Activated naive CD8-positive, alpha-beta T cell (primary cell): ENCODE measurements at regions not wholly inside any gene's neighbourhood (a gene's known extent, or its start where the extent isn't known, plus 50 kb on each side); places are given as distances from the start of the nearest gene placed in this dataset.

Source experiments
- H3K27ac Mint-ChIP-seq: one replicate; pipeline ENCODE4 v1.8.0; 2021; ENCODE audit warnings: mixed read lengths
- H3K27me3 Mint-ChIP-seq: one replicate; pipeline ENCODE4 v1.8.0; 2021; ENCODE audit warnings: mixed read lengths
- H3K36me3 Mint-ChIP-seq: one replicate; pipeline ENCODE4 v1.8.0; 2021; ENCODE audit warnings: mixed read lengths
- H3K4me1 Mint-ChIP-seq: one replicate; pipeline ENCODE4 v1.8.0; 2021; ENCODE audit warnings: low read depth, mixed read lengths
- H3K4me3 Mint-ChIP-seq: one replicate; pipeline ENCODE4 v1.8.0; 2021; ENCODE audit warnings: mild to moderate bottlenecking, mixed read lengths
- H3K9me3 Mint-ChIP-seq: one replicate; pipeline ENCODE4 v1.8.0; 2021; ENCODE audit warnings: low read depth, mixed read lengths

DNA sequence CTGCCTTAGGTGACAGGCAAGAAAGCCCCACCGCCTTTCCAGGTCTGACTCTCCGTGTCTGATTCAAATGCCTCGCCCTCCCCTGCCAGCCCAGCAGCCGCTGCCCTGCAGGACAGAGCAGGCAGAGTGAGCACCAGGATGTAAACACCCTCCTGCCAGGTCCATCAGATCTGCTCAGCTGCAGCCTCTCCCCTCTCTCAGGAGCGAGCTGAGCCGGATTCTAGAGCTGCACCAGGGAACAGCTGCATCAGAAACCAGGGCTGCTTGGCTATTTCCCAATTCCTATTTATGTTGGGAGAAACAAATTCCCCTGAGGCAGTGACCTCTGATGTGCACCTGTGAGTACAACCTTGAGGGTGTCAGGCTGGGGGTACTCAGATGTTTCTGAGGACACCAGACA lies 121.5 kb upstream of the ZMIZ1 start:
- Mint-ChIP-seq H3K4me3 (no peak overlapping the region), H3K9me3 (no peaks in the 10 kb centered on the region), H3K27me3 (no peaks in the 10 kb centered on the region), H3K4me1 (peaks cover 9% of the 10 kb centered on the region), H3K36me3 (peaks cover 2% of the 10 kb centered on the region), H3K27ac (no peak overlapping the region)

DNA sequence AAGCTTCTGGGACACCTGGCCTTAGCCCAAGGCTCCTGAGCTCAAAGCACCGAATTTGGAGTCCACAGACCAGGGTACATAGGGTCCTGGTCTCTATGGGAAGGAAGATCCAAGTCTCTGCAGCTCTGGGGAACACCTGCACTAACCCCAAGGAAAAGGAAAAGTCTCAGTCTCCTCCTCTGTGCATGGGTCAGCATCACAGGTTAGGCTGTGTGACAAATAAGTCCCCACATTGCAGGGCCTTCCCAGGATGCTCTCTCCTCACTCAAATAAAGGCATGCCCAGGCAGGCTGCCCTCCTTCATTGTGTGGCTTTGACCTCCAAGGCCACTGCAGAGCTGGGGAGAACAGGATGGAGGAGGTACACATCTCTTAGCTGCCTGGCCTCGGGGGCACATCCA lies 121.0 kb upstream of the ZMIZ1 start:
- peaks cover 2% of the 10 kb centered on the region for H3K36me3 Mint-ChIP-seq
- H3K9me3 Mint-ChIP-seq = no peaks in the 10 kb centered on the region
- peaks cover 9% of the 10 kb centered on the region for H3K4me1 Mint-ChIP-seq
- no peak overlapping the region for H3K4me3 Mint-ChIP-seq
- H3K27ac Mint-ChIP-seq = no peak overlapping the region
- H3K27me3 Mint-ChIP-seq = no peaks in the 10 kb centered on the region

DNA sequence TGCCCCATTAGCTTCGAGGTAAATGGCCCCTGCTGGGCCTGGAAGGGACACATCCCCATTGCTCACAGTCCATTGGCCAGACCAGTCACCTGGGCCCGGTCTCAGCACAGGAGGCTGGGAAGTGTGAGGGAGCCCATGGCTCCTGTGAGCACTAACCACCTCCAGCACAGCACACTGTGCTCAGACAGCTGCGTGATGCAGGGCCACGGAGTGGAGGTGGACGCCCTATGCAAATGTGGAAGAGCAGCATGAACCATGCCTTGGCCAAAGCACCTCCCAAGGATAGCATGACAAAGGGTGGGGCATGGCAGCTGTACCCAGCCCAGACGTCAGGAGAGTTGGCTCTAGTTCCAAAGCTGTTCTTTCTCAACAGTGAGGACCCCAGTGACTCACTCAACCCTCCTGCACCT lies 120.1 kb upstream of the ZMIZ1 start:
- no peak overlapping the region for H3K4me3 Mint-ChIP-seq
- H3K27me3 Mint-ChIP-seq = no peaks in the 10 kb centered on the region
- no peaks in the 10 kb centered on the region for H3K9me3 Mint-ChIP-seq
- no peak overlapping the region for H3K27ac Mint-ChIP-seq
- peaks cover 9% of the 10 kb centered on the region for H3K4me1 Mint-ChIP-seq
- H3K36me3 Mint-ChIP-seq = no peaks in the 10 kb centered on the region

DNA sequence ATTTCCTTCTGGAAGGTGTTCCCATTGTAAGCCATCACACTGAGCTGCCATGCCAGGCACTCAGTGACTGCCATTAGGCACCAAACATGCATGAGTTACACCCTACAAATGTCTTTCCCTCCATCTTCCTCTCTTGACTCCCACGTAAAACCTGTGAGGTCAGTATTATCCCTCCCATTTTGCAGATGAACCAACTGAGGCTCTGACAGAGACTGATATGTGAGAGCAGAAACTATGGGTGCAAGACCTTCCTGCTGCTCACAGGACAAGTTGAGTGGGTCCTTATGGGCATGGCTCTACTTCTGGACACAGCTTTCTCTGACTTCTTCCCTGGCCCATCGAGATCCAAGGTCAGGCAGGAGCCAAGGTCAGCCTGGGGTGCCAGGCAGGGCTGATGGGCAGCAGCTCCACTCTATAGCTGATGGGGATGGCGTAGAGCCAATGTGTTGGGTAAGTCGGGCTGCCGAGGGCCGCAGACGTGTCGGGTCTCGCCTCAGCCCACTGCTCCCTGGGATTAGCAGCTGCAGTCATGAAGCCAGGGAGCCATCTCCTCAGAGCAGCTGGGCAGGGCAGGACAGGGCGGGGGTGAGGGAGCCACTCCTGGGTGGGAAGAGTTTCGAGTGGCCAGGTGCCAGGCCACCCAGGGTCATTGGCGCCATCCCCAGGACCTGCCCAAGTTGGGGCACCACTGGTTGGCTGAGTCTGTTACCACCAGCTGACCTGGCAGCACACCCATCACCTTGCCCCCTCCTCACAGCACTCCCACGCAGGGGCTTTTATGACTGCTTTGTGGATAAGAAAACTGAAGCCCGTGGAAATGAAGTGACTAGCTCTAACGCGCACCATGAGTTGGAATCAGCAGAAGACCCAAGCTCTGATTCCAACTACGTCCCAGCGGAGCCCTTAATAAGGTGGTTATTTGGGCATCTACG lies 117.8 kb upstream of the ZMIZ1 start:
- no peak overlapping the region for H3K4me3 Mint-ChIP-seq
- H3K36me3 Mint-ChIP-seq = no peaks in the 10 kb centered on the region
- no peaks in the 10 kb centered on the region for H3K27me3 Mint-ChIP-seq
- no peaks in the 10 kb centered on the region for H3K4me1 Mint-ChIP-seq
- H3K9me3 Mint-ChIP-seq = no peaks in the 10 kb centered on the region
- H3K27ac Mint-ChIP-seq = no peak overlapping the region

DNA sequence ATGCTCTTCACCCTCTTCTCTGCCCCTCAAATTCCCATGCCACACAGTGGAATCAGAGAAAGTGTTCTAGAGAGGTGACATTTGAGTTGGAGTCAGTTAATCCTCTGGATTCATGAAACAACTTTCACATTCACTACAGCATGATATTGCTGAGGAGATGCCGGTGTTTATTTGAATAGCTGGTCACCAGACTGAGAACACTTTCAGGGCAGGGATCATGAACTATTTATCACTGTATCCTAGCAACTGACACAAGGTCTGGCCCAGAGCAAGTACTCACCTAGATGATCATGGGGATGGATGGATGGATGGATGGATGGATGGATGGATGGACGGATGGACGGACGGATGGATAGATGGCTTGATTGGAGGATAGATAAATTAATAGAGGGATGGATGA lies 116.7 kb upstream of the ZMIZ1 start:
- Mint-ChIP-seq H3K27ac (no peak overlapping the region), H3K9me3 (no peaks in the 10 kb centered on the region), H3K36me3 (no peaks in the 10 kb centered on the region), H3K27me3 (no peaks in the 10 kb centered on the region), H3K4me3 (no peak overlapping the region), H3K4me1 (no peaks in the 10 kb centered on the region)

DNA sequence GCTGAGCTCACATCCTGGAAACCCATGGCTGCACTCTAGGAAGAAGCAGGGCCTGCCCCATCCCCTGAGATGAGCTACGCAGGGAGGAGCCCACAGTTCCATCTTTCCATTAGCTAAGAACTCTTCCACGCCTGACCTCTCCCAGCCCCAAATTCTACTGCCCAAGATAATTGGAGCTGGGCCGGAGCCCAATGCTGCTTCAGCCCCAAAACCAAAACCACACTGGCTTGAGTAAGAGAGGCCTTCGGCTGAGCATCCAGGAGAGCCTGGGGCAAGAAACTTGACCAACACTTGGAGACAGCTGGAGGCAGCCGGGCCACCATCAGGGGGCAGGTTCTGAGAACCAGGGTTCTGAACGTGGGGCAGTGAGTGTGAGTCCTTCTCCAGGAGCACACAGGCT lies 116.1 kb upstream of the ZMIZ1 start:
- Mint-ChIP-seq H3K9me3 (no peaks in the 10 kb centered on the region), H3K4me3 (no peak overlapping the region), H3K27me3 (no peaks in the 10 kb centered on the region), H3K36me3 (no peaks in the 10 kb centered on the region), H3K4me1 (no peaks in the 10 kb centered on the region), H3K27ac (no peak overlapping the region)

DNA sequence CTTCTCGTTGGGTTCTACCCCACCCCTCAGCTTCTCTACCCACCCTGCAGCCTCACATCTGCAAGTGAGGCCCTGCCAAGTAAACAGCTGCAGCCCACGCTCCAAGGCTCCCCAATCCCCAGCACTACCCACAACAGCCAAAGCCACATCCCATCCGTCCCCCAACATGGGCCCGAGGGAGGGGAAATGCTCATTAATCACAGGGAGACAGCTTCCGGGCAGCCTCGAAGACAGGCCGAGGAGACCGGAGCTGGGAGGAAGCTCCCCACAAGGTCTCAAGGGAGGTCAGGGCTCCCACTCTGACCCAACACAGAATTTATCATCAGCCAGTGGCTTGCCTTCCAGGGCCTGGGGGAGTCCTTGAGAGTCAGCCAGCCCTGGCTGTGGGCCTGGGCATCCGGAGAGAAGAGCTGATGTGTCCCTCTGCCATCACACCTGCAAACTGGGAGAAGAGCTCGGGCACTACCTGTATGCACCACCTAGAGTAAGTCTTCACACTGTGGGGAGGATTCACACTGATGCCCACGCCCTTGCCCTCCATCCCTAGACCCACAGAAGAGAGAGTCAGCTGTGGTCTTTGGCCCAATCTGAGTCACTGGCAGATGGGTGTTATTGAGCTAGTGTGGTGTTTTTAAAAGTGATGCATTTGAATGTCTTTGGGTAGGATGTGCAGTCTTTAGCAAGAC lies 115.5 kb upstream of the ZMIZ1 start:
- H3K27ac Mint-ChIP-seq = no peak overlapping the region
- no peaks in the 10 kb centered on the region for H3K27me3 Mint-ChIP-seq
- H3K4me3 Mint-ChIP-seq = no peak overlapping the region

DNA sequence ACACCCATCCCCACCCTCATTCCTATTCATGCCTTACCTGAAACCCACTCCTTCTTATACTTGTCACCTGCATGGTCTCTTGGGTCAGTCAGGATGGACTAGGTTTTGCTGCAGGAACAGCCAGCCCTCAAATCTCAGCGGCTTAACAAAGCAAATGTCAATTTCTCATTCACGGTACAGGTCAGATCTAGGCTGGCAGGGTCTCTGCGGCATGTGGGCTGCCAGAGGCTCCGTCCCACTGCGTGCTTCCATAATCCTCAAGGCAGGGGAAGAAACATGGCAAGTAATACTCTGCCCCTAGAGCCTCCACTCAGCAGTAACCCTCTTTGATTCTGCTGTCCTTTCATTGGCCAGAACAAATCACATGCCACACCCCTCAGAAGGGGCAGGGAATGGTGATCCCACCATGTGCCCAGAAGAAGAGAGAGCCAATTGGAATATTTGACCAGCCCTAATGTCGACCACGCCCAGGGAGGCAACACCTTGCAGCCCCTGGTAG lies 114.9 kb upstream of the ZMIZ1 start:
- Mint-ChIP-seq H3K4me1 (no peaks in the 10 kb centered on the region), H3K4me3 (no peak overlapping the region), H3K27me3 (no peaks in the 10 kb centered on the region), H3K36me3 (no peaks in the 10 kb centered on the region), H3K27ac (no peak overlapping the region), H3K9me3 (no peaks in the 10 kb centered on the region)

More for the DNA sequence above, 115.5 kb upstream of the ZMIZ1 start:
- Mint-ChIP-seq H3K36me3 (no peaks in the 10 kb centered on the region), H3K9me3 (no peaks in the 10 kb centered on the region), H3K4me1 (no peaks in the 10 kb centered on the region)

DNA sequence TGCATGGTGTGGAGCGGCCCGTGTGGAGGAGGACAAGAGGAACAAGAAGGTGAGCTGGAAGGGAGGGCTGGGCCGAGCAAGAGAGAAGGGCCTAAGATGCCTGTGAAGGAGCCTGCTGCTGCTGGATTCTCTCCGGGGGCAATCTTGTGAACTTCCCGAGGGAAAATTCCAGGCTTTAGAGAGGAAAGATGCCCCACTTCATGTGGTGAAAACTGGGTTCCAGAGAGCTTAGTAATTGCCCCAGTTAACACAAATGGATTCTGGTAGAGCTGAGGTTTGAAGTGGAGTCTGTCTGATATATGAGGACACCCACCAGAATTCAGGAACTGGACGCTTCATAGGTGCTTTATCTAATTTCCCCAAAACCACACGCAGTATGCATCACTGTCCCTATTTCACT lies 114.1 kb upstream of the ZMIZ1 start:
- Mint-ChIP-seq H3K9me3 (no peaks in the 10 kb centered on the region), H3K27ac (no peak overlapping the region), H3K36me3 (no peaks in the 10 kb centered on the region), H3K4me3 (no peak overlapping the region), H3K27me3 (no peaks in the 10 kb centered on the region), H3K4me1 (no peaks in the 10 kb centered on the region)

DNA sequence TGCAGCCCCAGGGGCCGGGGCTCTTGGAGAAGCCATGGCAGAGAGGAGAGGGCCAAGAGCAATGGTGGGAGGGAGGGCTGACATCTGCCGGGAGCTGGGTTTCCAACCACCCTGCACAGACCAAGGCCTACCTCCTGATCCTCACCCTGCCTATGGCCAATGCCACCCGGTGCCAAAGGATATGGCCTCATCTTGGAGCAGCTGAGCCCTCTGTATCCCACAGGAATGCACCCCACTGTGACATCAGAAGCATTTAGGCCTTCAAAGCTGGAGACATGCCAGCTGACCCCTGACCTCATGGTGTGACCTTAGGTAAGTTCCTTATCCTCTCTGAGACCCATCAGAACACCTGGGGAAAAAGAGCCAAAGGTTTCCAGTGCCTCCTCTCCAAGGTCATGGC lies 113.6 kb upstream of the ZMIZ1 start:
- Mint-ChIP-seq H3K9me3 (no peaks in the 10 kb centered on the region), H3K27me3 (no peaks in the 10 kb centered on the region), H3K27ac (no peak overlapping the region), H3K36me3 (no peaks in the 10 kb centered on the region), H3K4me1 (no peaks in the 10 kb centered on the region), H3K4me3 (no peak overlapping the region)

DNA sequence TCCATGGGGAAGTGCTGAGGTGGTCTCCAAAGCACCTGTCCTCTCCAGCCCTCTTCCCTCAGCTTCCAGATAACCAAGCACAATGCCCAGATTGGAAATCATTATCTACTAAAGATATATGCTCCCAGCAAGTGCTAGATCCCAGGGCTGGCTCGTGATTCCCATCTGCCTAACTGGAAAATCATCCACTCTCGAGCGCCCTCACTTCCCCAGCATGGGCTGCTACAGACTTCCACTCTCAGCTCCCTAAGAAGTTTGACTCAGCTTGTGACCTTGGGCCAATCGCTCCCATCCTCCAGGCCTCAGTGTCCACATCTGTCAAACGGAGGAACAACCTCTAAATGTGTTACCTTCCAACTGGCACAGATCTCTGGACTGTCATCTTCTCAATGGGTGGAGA lies 112.4 kb upstream of the ZMIZ1 start:
- no peaks in the 10 kb centered on the region for H3K36me3 Mint-ChIP-seq
- H3K4me1 Mint-ChIP-seq = no peaks in the 10 kb centered on the region
- H3K27ac Mint-ChIP-seq = no peak overlapping the region
- H3K27me3 Mint-ChIP-seq = no peaks in the 10 kb centered on the region
- no peak overlapping the region for H3K4me3 Mint-ChIP-seq
- no peaks in the 10 kb centered on the region for H3K9me3 Mint-ChIP-seq

DNA sequence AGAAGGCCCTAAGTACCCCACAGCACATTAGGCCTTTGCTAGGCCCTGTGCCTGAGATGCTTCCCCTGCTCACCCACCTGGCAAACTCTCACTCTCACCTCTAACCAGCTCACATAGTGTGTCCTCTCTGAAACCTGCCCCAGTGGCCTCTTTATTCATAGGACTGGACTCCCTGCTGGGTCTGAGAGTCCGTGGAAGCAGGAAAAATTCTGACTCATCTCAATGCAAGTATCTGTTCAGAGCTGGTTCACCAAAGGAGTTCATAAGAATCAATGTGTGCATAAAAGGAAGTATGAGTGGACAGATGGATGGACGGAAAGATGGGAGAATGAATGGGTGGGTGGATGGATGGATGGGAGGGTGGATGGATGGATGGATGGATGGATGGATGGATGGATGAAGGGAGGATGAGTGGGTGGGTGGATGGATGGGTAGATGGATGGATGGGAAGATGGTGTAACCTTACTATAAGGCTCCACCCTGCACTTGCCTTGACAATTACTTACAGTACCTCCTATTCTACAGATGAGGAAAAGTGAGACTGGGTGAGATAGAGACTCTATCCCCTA lies 111.2 kb upstream of the ZMIZ1 start:
- no peaks in the 10 kb centered on the region for H3K27me3 Mint-ChIP-seq

DNA sequence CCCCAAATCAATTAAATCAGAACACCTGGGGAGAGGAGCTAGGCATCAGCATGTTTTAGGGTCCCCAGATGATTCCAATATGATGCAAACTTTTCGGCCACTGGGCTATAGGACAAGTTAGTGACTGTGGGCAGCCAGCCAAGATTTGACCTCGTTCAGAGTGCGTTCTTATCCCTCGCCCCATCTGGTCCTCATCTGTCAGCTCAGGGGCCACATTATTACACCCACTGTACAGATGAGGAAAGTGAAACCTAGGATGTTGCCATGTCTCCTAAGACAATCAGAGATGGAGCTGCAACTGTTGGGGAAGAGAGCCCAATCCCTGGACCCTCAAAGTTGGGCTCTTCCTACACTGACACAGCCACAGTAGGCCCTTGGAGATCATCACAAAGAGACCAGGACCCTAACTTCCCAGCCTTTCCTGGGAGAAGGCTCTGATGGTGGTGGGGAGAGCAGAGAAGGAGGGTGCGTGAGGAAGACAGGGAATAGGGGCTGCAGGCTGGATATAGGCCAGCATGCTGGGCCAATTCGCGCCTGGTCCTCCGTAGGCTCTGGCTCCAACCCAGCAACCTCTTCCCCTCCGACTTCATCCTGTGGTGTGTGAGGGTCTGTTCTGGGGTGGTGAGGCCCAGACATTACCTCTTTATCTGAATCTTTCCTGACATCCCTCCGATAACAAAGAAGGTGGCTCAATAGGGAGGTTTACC lies 109.4 kb upstream of the ZMIZ1 start:
- H3K9me3 Mint-ChIP-seq = no peaks in the 10 kb centered on the region
- H3K4me1 Mint-ChIP-seq = no peaks in the 10 kb centered on the region
- no peaks in the 10 kb centered on the region for H3K27me3 Mint-ChIP-seq
- H3K27ac Mint-ChIP-seq = no peak overlapping the region
- H3K36me3 Mint-ChIP-seq = no peaks in the 10 kb centered on the region
- H3K4me3 Mint-ChIP-seq = no peak overlapping the region

More for the DNA sequence above, 111.2 kb upstream of the ZMIZ1 start:
- H3K27ac Mint-ChIP-seq = peak overlapping the region; percentile 36
- H3K4me3 Mint-ChIP-seq = no peak overlapping the region
- no peaks in the 10 kb centered on the region for H3K4me1 Mint-ChIP-seq
- no peaks in the 10 kb centered on the region for H3K9me3 Mint-ChIP-seq
- no peaks in the 10 kb centered on the region for H3K36me3 Mint-ChIP-seq

DNA sequence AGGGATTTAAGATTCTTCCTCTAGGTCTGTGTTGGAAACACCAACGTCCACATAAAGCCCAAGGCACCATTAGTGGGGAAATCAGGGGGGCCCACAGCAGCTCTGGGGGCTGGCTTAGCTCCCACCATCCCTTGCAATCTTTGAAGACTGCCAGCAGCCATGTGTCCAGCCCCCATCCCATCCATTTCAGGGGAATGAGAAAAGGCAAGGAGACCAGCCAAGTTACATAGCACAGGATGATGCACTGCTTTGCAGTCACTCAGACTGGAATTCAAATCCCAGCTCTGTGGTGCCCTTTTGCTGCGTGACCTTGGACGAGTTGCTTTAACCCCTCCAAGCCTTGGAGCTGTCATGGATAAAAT lies 108.9 kb upstream of the ZMIZ1 start:
- no peaks in the 10 kb centered on the region for H3K27me3 Mint-ChIP-seq
- H3K27ac Mint-ChIP-seq = no peak overlapping the region
- no peaks in the 10 kb centered on the region for H3K4me1 Mint-ChIP-seq
- no peak overlapping the region for H3K4me3 Mint-ChIP-seq
- no peaks in the 10 kb centered on the region for H3K36me3 Mint-ChIP-seq
- H3K9me3 Mint-ChIP-seq = no peaks in the 10 kb centered on the region

DNA sequence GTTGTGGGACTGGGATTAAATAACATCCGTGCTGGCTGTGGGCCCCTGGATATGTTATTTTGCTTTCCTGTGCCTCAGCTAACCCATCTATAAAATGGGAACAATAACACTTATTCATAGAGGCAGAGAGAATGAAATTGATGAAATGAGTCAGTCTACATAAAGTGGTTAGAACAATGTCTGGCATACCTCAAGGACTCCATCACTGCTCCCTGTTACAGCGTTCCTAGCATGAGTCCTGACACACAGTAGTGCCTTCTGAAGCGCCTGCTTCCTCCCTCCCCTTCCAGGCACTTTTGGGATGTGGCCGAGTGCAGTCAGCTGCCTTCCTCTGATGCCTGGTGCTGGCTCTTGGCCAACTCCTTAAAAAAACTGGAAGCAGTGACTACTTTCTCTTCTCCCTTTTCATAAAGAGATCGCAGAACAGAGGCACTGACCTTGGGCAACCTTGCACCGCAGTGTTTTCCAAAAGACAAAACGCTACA lies 108.4 kb upstream of the ZMIZ1 start:
- Mint-ChIP-seq H3K27me3 (no peaks in the 10 kb centered on the region), H3K4me3 (no peak overlapping the region), H3K36me3 (no peaks in the 10 kb centered on the region), H3K9me3 (no peaks in the 10 kb centered on the region), H3K27ac (no peak overlapping the region), H3K4me1 (no peaks in the 10 kb centered on the region)
